NB4 (cell line): ENCODE measurements at regions not wholly inside any gene's neighbourhood (a gene's known extent, or its start where the extent isn't known, plus 50 kb on each side); places are given as distances from the start of the nearest gene placed in this dataset.

Source experiments
- POLR2A ChIP-seq: IDR thresholded peaks from 2 replicates; pipeline ENCODE4 v1.6.1; 2011; ENCODE audit warnings: mild to moderate bottlenecking; ENCODE audit not compliant: insufficient read length; ENCODE audit errors: extremely low read depth
- TF ChIP-seq, protein P1 (sequence below): IDR thresholded peaks from one replicate; pipeline ENCODE4 v1.5.1; 2012; ENCODE audit warnings: low read depth, low read length
- TF ChIP-seq, protein P2 (sequence below): IDR thresholded peaks from 2 replicates; pipeline ENCODE4 v1.6.1; 2011; ENCODE audit warnings: low read depth, low read length

DNA sequence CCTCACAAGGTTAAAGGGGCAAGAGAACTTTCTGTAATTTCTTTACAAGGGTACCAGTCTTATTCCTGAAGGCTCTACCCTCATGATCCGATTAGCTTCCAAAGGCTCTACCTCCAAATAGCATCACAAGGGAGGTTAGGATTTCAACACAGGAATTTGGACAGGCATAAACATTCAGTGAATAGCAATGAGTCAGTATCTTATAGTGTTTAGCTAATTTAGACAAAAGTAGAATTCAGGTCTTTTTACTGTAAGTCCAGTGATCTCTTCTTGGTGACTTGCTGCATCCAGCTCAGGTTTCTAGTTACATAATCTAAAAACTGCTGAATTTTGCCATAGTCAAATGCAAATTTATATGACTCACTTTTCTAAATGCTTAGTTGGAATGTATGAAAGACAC, 1995.6 kb upstream of the RAG2 start:
- TF ChIP-seq, protein P1, sequence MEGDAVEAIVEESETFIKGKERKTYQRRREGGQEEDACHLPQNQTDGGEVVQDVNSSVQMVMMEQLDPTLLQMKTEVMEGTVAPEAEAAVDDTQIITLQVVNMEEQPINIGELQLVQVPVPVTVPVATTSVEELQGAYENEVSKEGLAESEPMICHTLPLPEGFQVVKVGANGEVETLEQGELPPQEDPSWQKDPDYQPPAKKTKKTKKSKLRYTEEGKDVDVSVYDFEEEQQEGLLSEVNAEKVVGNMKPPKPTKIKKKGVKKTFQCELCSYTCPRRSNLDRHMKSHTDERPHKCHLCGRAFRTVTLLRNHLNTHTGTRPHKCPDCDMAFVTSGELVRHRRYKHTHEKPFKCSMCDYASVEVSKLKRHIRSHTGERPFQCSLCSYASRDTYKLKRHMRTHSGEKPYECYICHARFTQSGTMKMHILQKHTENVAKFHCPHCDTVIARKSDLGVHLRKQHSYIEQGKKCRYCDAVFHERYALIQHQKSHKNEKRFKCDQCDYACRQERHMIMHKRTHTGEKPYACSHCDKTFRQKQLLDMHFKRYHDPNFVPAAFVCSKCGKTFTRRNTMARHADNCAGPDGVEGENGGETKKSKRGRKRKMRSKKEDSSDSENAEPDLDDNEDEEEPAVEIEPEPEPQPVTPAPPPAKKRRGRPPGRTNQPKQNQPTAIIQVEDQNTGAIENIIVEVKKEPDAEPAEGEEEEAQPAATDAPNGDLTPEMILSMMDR = no peak
- no peak for TF ChIP-seq POLR2A
- TF ChIP-seq, protein P2, sequence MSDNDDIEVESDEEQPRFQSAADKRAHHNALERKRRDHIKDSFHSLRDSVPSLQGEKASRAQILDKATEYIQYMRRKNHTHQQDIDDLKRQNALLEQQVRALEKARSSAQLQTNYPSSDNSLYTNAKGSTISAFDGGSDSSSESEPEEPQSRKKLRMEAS = no peak
